Astrocyte (in vitro differentiated cells and primary cell): ENCODE measurements at regions not wholly inside any gene's neighbourhood (a gene's known extent, or its start where the extent isn't known, plus 50 kb on each side); places are given as distances from the start of the nearest gene placed in this dataset.

ENCODE experiments used
- DNase-seq: peaks from one replicate; pipeline ENCODE4 v3.0.0-alpha.2; 2010; ENCODE audit warnings: low read depth
- FAIRE-seq: peaks from 2 replicates; lab custom pipeline; 2011; peaks lifted over from hg19 to GRCh38; lab: Jason Lieb, UNC
- H2AFZ ChIP-seq: 2 replicates; pipeline ENCODE4 v1.6.0; 2012; ENCODE audit warnings: low read depth, low read length, inconsistent platforms
- H3K27ac ChIP-seq: 2 replicates; pipeline ENCODE4 v1.5.1; 2011; ENCODE audit warnings: low read depth, low read length, inconsistent platforms
- H3K27me3 ChIP-seq: 2 replicates; pipeline ENCODE4 v1.6.0; 2011; ENCODE audit warnings: low read length, inconsistent platforms; ENCODE audit not compliant: insufficient read depth
- H3K36me3 ChIP-seq: 2 replicates; pipeline ENCODE4 v1.5.1; 2011; ENCODE audit warnings: low read length, inconsistent platforms; ENCODE audit not compliant: insufficient read depth
- H3K4me1 ChIP-seq: 2 replicates; pipeline ENCODE4 v1.5.1; 2011; ENCODE audit warnings: low read length, inconsistent platforms; ENCODE audit not compliant: insufficient read depth
- H3K4me2 ChIP-seq: 2 replicates; pipeline ENCODE4 v1.6.0; 2012; ENCODE audit warnings: low read length, inconsistent platforms
- H3K4me3 ChIP-seq: 2 replicates; pipeline ENCODE4 v1.5.1; 2011; ENCODE audit warnings: low read depth, mild to moderate bottlenecking, low read length, inconsistent platforms; ENCODE audit not compliant: insufficient read depth
- H3K79me2 ChIP-seq: 2 replicates; pipeline ENCODE4 v1.6.0; 2012; ENCODE audit warnings: mild to moderate bottlenecking, low read length, inconsistent platforms; ENCODE audit not compliant: insufficient read depth
- H3K9ac ChIP-seq: 2 replicates; pipeline ENCODE4 v1.6.0; 2012; ENCODE audit warnings: mild to moderate bottlenecking, low read length, inconsistent platforms
- H3K9me3 ChIP-seq: 2 replicates; pipeline ENCODE4 v1.5.1; 2012; ENCODE audit warnings: low read depth, mild to moderate bottlenecking, low read length, inconsistent platforms; ENCODE audit not compliant: insufficient read depth
- H4K20me1 ChIP-seq: 2 replicates; pipeline ENCODE4 v1.6.0; 2012; ENCODE audit warnings: low read length, inconsistent platforms; ENCODE audit not compliant: insufficient read depth
- H3K27ac Mint-ChIP-seq: one replicate; pipeline ENCODE4 v1.8.0; 2021; ENCODE audit warnings: mild to moderate bottlenecking, mixed read lengths; ENCODE audit not compliant: unreplicated experiment
- H3K27me3 Mint-ChIP-seq: one replicate; pipeline ENCODE4 v1.8.0; 2021; ENCODE audit warnings: low read depth, mixed read lengths; ENCODE audit not compliant: unreplicated experiment
- H3K36me3 Mint-ChIP-seq: one replicate; pipeline ENCODE4 v1.8.0; 2021; ENCODE audit warnings: low read depth, mixed read lengths; ENCODE audit not compliant: unreplicated experiment
- H3K4me1 Mint-ChIP-seq: one replicate; pipeline ENCODE4 v1.8.0; 2021; ENCODE audit warnings: low read depth, mixed read lengths; ENCODE audit not compliant: unreplicated experiment
- H3K4me3 Mint-ChIP-seq: one replicate; pipeline ENCODE4 v1.8.0; 2021; ENCODE audit warnings: mild to moderate bottlenecking, moderate library complexity, mixed read lengths; ENCODE audit not compliant: unreplicated experiment
- H3K9me3 Mint-ChIP-seq: one replicate; pipeline ENCODE4 v1.8.0; 2021; ENCODE audit warnings: mild to moderate bottlenecking, mixed read lengths; ENCODE audit not compliant: unreplicated experiment
- EZH2 ChIP-seq: IDR thresholded peaks from 2 replicates; pipeline ENCODE4 v1.6.1; 2012; ENCODE audit warnings: mild to moderate bottlenecking, low read length, inconsistent platforms; ENCODE audit not compliant: insufficient read depth
- TF ChIP-seq, protein P1 (sequence below): IDR thresholded peaks from 2 replicates; pipeline ENCODE4 v1.5.1; 2011; ENCODE audit warnings: low read depth, mild to moderate bottlenecking, inconsistent platforms, low read length, moderate library complexity; ENCODE audit not compliant: insufficient read depth

DNA sequence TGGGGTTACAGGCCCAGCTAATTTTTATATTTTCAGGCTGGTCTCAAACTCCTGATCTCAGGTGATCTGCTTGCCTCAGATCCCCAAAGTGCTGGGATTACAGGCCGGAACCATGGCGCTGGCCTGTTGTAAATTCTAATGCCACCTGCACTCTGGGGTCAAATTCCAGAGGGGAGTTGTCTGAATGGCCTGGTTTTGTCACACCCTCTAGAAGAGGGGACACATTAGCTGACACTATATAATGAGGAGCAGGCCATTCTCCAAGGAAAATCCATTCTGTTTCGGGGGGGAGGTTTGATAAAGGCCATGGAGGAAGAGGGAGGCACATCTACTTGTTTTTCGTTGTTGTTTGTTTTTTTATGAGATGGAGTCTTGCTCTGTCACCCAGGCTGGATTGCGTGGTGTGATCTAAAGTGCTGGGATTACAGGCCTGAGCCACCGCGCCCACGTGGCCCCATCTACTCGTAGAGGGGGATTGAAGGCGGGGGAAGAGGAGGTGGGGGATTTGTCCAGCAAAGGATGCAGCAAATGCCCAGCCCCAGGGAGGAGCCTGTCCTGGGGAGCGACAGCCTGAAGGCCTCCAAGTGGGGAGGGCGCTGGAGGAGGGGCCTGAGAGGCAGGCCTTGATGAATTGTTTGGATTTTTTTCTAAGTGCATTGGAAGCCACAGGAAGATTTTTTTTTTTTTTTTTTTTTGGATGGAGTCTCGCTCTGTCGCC lies 78.4 kb upstream of the SLC45A1 start:
- Histone ChIP-seq H3K9ac (no peak overlapping the region), H3K27me3 (no peaks in the 10 kb centered on the region), H3K27ac (peak overlapping the region; percentile 78), H3K36me3 (no peaks in the 10 kb centered on the region), H3K9me3 (no peaks in the 10 kb centered on the region), H3K4me2 (no peak overlapping the region), H3K4me3 (no peak overlapping the region), H3K79me2 (no peaks in the 10 kb centered on the region), H3K4me1 (peaks cover 16% of the 10 kb centered on the region), H4K20me1 (no peaks in the 10 kb centered on the region), H2AFZ (peak overlapping the region; percentile 47)
- Mint-ChIP-seq H3K9me3 (no peaks in the 10 kb centered on the region), H3K27me3 (no peaks in the 10 kb centered on the region), H3K27ac (peak overlapping the region; percentile 69), H3K4me1 (peaks cover 21% of the 10 kb centered on the region), H3K36me3 (no peaks in the 10 kb centered on the region), H3K4me3 (no peak overlapping the region)
- TF ChIP-seq EZH2 = no peak
- TF ChIP-seq, protein P1, sequence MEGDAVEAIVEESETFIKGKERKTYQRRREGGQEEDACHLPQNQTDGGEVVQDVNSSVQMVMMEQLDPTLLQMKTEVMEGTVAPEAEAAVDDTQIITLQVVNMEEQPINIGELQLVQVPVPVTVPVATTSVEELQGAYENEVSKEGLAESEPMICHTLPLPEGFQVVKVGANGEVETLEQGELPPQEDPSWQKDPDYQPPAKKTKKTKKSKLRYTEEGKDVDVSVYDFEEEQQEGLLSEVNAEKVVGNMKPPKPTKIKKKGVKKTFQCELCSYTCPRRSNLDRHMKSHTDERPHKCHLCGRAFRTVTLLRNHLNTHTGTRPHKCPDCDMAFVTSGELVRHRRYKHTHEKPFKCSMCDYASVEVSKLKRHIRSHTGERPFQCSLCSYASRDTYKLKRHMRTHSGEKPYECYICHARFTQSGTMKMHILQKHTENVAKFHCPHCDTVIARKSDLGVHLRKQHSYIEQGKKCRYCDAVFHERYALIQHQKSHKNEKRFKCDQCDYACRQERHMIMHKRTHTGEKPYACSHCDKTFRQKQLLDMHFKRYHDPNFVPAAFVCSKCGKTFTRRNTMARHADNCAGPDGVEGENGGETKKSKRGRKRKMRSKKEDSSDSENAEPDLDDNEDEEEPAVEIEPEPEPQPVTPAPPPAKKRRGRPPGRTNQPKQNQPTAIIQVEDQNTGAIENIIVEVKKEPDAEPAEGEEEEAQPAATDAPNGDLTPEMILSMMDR = no peak
- no peak for FAIRE-seq
- DNase-seq = peak; percentile 70

DNA sequence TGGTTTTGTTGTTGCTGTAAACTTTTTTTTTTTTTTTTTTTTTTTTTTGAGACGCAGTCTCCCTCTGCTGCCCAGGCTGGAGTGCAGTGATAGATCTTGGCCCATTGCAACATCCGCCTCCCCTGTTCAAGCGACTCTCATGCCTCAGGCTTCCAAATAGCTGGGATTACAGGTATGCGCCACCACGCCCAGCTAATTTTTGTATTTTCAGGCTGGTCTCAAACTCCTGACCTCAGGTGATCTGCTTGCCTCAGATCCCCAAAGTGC lies 78.9 kb upstream of the SLC45A1 start:
- Mint-ChIP-seq H3K27ac (peak overlapping the region; percentile 96), H3K4me3 (no peak overlapping the region), H3K4me1 (peaks cover 21% of the 10 kb centered on the region), H3K36me3 (no peaks in the 10 kb centered on the region), H3K27me3 (no peaks in the 10 kb centered on the region), H3K9me3 (no peaks in the 10 kb centered on the region)
- no peaks in the 10 kb centered on the region for H3K27me3 ChIP-seq
- TF ChIP-seq, protein P1 = no peak
- no peak for TF ChIP-seq EZH2
- no peak overlapping the region for H3K4me3 ChIP-seq
- H3K4me1 ChIP-seq = peaks cover 16% of the 10 kb centered on the region
- no peaks in the 10 kb centered on the region for H4K20me1 ChIP-seq
- no peaks in the 10 kb centered on the region for H3K79me2 ChIP-seq
- peak overlapping the region; percentile 69 for H3K9ac ChIP-seq
- peak overlapping the region; percentile 74 for H3K4me2 ChIP-seq
- peak overlapping the region; percentile 78 for H3K27ac ChIP-seq
- H3K36me3 ChIP-seq = no peaks in the 10 kb centered on the region
- no peaks in the 10 kb centered on the region for H3K9me3 ChIP-seq
- no peak for FAIRE-seq
- peak; percentile 46 for DNase-seq
- H2AFZ ChIP-seq = no peak overlapping the region
